HCT116 (cell line): ENCODE measurements at regions not wholly inside any gene's neighbourhood (a gene's known extent, or its start where the extent isn't known, plus 50 kb on each side); places are given as distances from the start of the nearest gene placed in this dataset.

ENCODE experiments used
- ATAC-seq: fragments of 200-7000 bp; cut with Tn5 transposase; 2 replicates; pipeline ENCODE4 v1.9.1; 2020; ENCODE audit warnings: mild to moderate bottlenecking, moderate library complexity
- BruUV-seq: library from RNA; stranded (reverse); fragments of 400-500 nt; replicated peaks from 2 replicates; lab custom pipeline; 2021; lab: Mats Ljungman, UMichigan
- CTCF ChIA-PET: fragments of 300-600 bp; sonication (Branson Sonifier 250); formaldehyde crosslinking; loops from one replicate; lab custom pipeline; 2021; ENCODE audit warnings: antibody characterized with exemption; lab: Charles Lee
- POLR2A ChIA-PET: fragments of 300-600, 350-600 bp; sonication (Branson Sonifier 250); formaldehyde crosslinking; loops from one replicate; lab custom pipeline; 2021; ENCODE audit warnings: antibody characterized with exemption; lab: Charles Lee
- RAD21 ChIA-PET, 2 experiments: fragments of 300-600 bp; sonication (Branson Sonifier 250); formaldehyde crosslinking; loops; one replicate each; lab custom pipeline; 2023; ENCODE audit warnings: low total read pairs in 2 of 2; ENCODE audit not compliant: uncharacterized antibody in 2 of 2, unreplicated experiment in 2 of 2, low non-redundant PET in 1 of 2; lab: Charles Lee
- DNase-seq: peaks from one replicate; pipeline ENCODE4 v3.0.0-alpha.2; 2010; ENCODE audit warnings: low read depth, low spot score
- H2AFZ ChIP-seq: fragments of 200-600 bp; shearing (Covaris generic), sonication (generic); 2 replicates; pipeline ENCODE4 v1.6.1; 2017; ENCODE audit warnings: low read depth, mixed run types, mixed read lengths, antibody characterized with exemption, low read length; ENCODE audit not compliant: poor library complexity, severe bottlenecking
- H3K27ac ChIP-seq: 2 replicates; pipeline ENCODE4 v1.5.1; 2012; ENCODE audit warnings: low read depth, low read length
- H3K27me3 ChIP-seq: fragments of 200-600 bp; sonication (generic); 2 replicates; pipeline ENCODE4 v1.6.1; 2016; ENCODE audit warnings: mixed run types, low read length, mixed read lengths; ENCODE audit not compliant: insufficient read depth
- H3K36me3 ChIP-seq, 2 experiments: fragments of 200-500 bp in 1 of 2; fragments of 200-600 bp in 1 of 2; sonication (Bioruptor generic) in 1 of 2; sonication (generic) in 1 of 2; 2 replicates each; pipeline versions ENCODE4 v1.5.1 to v1.6.1; 2014 to 2016; ENCODE audit warnings: low read length in 2 of 2, inconsistent platforms in 1 of 2, mixed read lengths in 1 of 2, mixed run types in 1 of 2; ENCODE audit not compliant: insufficient read depth in 2 of 2, control insufficient read depth in 1 of 2
- H3K4me1 ChIP-seq, 2 experiments: fragments of 200-600 bp in 1 of 2; sonication (generic) in 1 of 2; 2 replicates each; pipeline versions ENCODE4 v1.5.1 to v1.6.1; 2012 to 2017; ENCODE audit warnings: low read length in 2 of 2, inconsistent platforms in 1 of 2, mild to moderate bottlenecking in 1 of 2, mixed read lengths in 1 of 2, mixed run types in 1 of 2, moderate library complexity in 1 of 2; ENCODE audit not compliant: insufficient read depth in 2 of 2, control insufficient read depth in 1 of 2
- H3K4me2 ChIP-seq: fragments of 200-600 bp; sonication (generic); 2 replicates; pipeline ENCODE4 v1.6.1; 2017; ENCODE audit warnings: mixed run types, low read length, mixed read lengths
- H3K4me3 ChIP-seq, 2 experiments: fragments of 200-600 bp in 1 of 2; sonication (generic) in 1 of 2; replicated peaks in 1 of 2; 2 replicates each; pipeline ENCODE4 v1.5.1; 2011 to 2016; ENCODE audit warnings: low read length in 2 of 2, control low read depth in 1 of 2, low read depth in 1 of 2, mild to moderate bottlenecking in 1 of 2, mixed read lengths in 1 of 2, mixed run types in 1 of 2
- H3K79me2 ChIP-seq: fragments of 200-600 bp; sonication (generic); 2 replicates; pipeline ENCODE4 v1.6.1; 2017; ENCODE audit warnings: mild to moderate bottlenecking, mixed run types, low read length, moderate library complexity, mixed read lengths; ENCODE audit not compliant: insufficient read depth
- H3K9ac ChIP-seq: fragments of 200-600 bp; sonication (generic); 2 replicates; pipeline ENCODE4 v1.6.1; 2016; ENCODE audit warnings: low read length, mixed read lengths
- H3K9me2 ChIP-seq: fragments of 200-600 bp; sonication (generic), shearing (Covaris generic); 2 replicates; pipeline ENCODE4 v1.6.1; 2017; ENCODE audit warnings: mixed run types, mild to moderate bottlenecking, moderate library complexity; ENCODE audit not compliant: insufficient read depth
- H3K9me3 ChIP-seq, 2 experiments: fragments of 200-500 bp in 1 of 2; fragments of 200-600 bp in 1 of 2; sonication (Bioruptor generic) in 1 of 2; sonication (generic) in 1 of 2; 2 replicates each; pipeline ENCODE4 v1.6.1; 2014 to 2017; ENCODE audit warnings: low read length in 2 of 2, mixed read lengths in 2 of 2, inconsistent platforms in 1 of 2, low read depth in 1 of 2, mild to moderate bottlenecking in 1 of 2, mixed run types in 1 of 2, moderate library complexity in 1 of 2; ENCODE audit not compliant: control insufficient read depth in 1 of 2, insufficient read depth in 1 of 2
- H4K20me1 ChIP-seq: fragments of 200-600 bp; sonication (generic), shearing (Covaris generic); 2 replicates; pipeline ENCODE4 v1.6.1; 2017; ENCODE audit warnings: mixed run types, mild to moderate bottlenecking, moderate library complexity; ENCODE audit not compliant: insufficient read depth
- CBX3 ChIP-seq: IDR thresholded peaks from 2 replicates; pipeline ENCODE4 v1.6.1; 2012; ENCODE audit warnings: low read depth
- CEBPB ChIP-seq: IDR thresholded peaks from 2 replicates; pipeline ENCODE4 v1.6.1; 2012; ENCODE audit warnings: low read depth
- ELF1 ChIP-seq: IDR thresholded peaks from 2 replicates; pipeline ENCODE4 v1.6.1; 2012; ENCODE audit warnings: low read depth, borderline replicate concordance
- EZH2 ChIP-seq: fragments of 200-600 bp; sonication (generic); IDR thresholded peaks from 2 replicates; pipeline ENCODE4 v1.6.1; 2017; ENCODE audit warnings: antibody characterized with exemption, mixed run types
- FOSL1 ChIP-seq: IDR thresholded peaks from 2 replicates; pipeline ENCODE4 v1.6.1; 2012; ENCODE audit warnings: low read depth
- JUND ChIP-seq: IDR thresholded peaks from 2 replicates; pipeline ENCODE4 v1.6.1; 2012
- RAD21 ChIP-seq: IDR thresholded peaks from 2 replicates; pipeline ENCODE4 v1.6.1; 2012; ENCODE audit warnings: low read depth, mild to moderate bottlenecking
- SRF ChIP-seq: IDR thresholded peaks from 2 replicates; pipeline ENCODE4 v1.6.1; 2012; ENCODE audit warnings: low read depth
- YY1 ChIP-seq: IDR thresholded peaks from 2 replicates; pipeline ENCODE4 v1.6.1; 2011; ENCODE audit warnings: low read length, low read depth, moderate library complexity, mild to moderate bottlenecking; ENCODE audit not compliant: insufficient replicate concordance; ENCODE audit errors: extremely low read depth
- ZFX ChIP-seq: fragments of 450-650 bp; IDR thresholded peaks from 2 replicates; pipeline ENCODE4 v1.6.1; 2017
- intact Hi-C: fragments of 100-400 bp; cut with micrococcal nuclease; formaldehyde crosslinking; loops from 2 replicates; pipeline ENCODE4 v1.10.0; 2022
- TF ChIP-seq, protein P1 (sequence below): IDR thresholded peaks from 2 replicates; pipeline ENCODE4 v1.6.1; 2012

DNA sequence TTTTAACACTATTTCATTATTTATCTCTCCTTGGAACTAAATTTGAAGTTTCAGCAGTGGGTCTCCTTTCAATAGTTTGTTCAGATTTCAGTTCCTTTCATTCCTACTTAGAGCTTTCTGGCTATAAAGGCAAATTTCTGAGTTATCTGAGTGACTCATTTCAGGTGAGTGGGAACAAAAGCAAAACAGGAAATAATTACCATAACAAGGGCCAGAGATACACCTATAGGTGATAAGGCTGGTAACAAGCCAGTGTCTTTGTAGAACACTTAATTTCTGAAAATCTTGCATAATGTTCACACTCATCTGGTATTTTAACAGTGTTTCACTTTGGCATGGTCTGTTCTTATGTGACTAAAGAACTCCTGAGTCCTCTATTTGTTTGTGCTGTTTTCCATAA lies 64.5 kb upstream of the PRRC2C start:
- ChIA-PET RAD21 (no interaction called here), CTCF (interaction anchor here (0.7 kb wide), 1 partner anchor 713 kb away, joined by 3 read pairs; no protein-coding TSS in a partner anchor), POLR2A (interaction anchor here (1.8 kb wide), 1 partner anchor 10 kb away, joined by 3 read pairs; no protein-coding TSS in a partner anchor)
- Histone ChIP-seq H3K79me2 (no peaks in the 10 kb centered on the region), H3K27me3 (no peaks in the 10 kb centered on the region), H3K9me2 (no peaks in the 10 kb centered on the region), H3K9me3 (no peaks in the 10 kb centered on the region), H3K4me3 (no peak overlapping the region), H3K36me3 (no peaks in the 10 kb centered on the region), H2AFZ (peak overlapping the region; percentile 20), H4K20me1 (no peaks in the 10 kb centered on the region), H3K4me2 (peak overlapping the region; percentile 38), H3K4me1 (peaks cover 5 to 29% of the 10 kb centered on the region in 2 experiments; a peak in 3 of 4 replicates), H3K9ac (no peak overlapping the region), H3K27ac (no peak overlapping the region)
- BruUV-seq = no TSS peak
- intact Hi-C loops = no loop called here
- ATAC-seq (peak; percentile 65), DNase-seq (no peak)
- TF ChIP-seq JUND = 0 out of 2 replicates have a peak, but pooled peaks have one; percentile 22
- 0 out of 2 replicates have a peak, but pooled peaks have one; percentile 27 for TF ChIP-seq CEBPB
- no peak for TF ChIP-seq RAD21
- no peak for TF ChIP-seq CBX3
- TF ChIP-seq SRF = peak; percentile 87
- TF ChIP-seq ZFX = no peak
- no peak for TF ChIP-seq EZH2
- no peak for TF ChIP-seq YY1
- TF ChIP-seq FOSL1 = peak; percentile 58
- TF ChIP-seq, protein P1, sequence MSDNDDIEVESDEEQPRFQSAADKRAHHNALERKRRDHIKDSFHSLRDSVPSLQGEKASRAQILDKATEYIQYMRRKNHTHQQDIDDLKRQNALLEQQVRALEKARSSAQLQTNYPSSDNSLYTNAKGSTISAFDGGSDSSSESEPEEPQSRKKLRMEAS = no peak
- TF ChIP-seq ELF1 = no peak

- peak overlapping the region; percentile 20 for H2AFZ ChIP-seq
- RAD21 ChIA-PET = no interaction called here
- H3K4me2 ChIP-seq = peak overlapping the region; percentile 38
- peaks cover 5 to 29% of the 10 kb centered on the region in 2 experiments; a peak in 3 of 4 replicates for H3K4me1 ChIP-seq
- no peaks in the 10 kb centered on the region for H3K27me3 ChIP-seq
- H3K9ac ChIP-seq = no peak overlapping the region
- BruUV-seq = no TSS peak
- no peak overlapping the region for H3K27ac ChIP-seq
- no peaks in the 10 kb centered on the region for H3K36me3 ChIP-seq
- intact Hi-C loops = no loop called here
- no peak overlapping the region for H3K4me3 ChIP-seq
- TF ChIP-seq SRF (no peak), CBX3 (no peak), CEBPB (no peak)
- TF ChIP-seq, all 23 proteins: peak for 0
- H4K20me1 ChIP-seq = no peaks in the 10 kb centered on the region
- no peaks in the 10 kb centered on the region for H3K79me2 ChIP-seq
- DNase-seq (no peak), ATAC-seq (no peak)
- ChIA-PET CTCF (interaction anchor here (0.7 kb wide), 1 partner anchor 713 kb away, joined by 3 read pairs; no protein-coding TSS in a partner anchor), POLR2A (interaction anchor here (1.8 kb wide), 1 partner anchor 9 kb away, joined by 3 read pairs; no protein-coding TSS in a partner anchor)
- no peaks in the 10 kb centered on the region for H3K9me2 ChIP-seq
- no peaks in the 10 kb centered on the region for H3K9me3 ChIP-seq
Observed at GRCh38 chr1:171421413-171422020, 63.8 kb upstream of the PRRC2C start.
